ENCODE measurements at regions not wholly inside any gene's neighbourhood (a gene's known extent, or its start where the extent isn't known, plus 50 kb on each side); places are given as distances from the start of the nearest gene placed in this dataset.

DNA sequence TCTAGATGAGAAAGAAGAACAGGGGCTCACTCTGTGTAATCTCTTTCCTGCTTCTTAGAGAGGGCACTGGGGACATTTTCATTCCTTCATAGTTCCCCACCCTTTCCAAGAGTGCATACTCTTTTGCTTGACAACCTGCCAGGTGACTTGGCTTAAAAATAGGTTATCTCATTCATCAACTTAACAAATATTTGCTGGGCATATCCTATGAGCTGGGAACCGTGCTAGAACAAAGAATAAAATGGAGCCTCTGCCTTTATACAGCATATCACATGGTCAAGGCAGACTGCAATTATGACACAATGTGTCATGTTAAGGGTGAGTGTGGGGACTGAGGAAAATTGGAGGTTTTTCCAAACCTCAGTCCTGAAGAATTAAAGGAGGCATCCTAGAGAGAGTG lies 209.8 kb upstream of the FOXA2 start:
- DNase-seq, result no peak

- DNase-seq, result no peak
Observed at GRCh38 chr20:22795433-22795832, 211.1 kb upstream of the FOXA2 start.

DNA sequence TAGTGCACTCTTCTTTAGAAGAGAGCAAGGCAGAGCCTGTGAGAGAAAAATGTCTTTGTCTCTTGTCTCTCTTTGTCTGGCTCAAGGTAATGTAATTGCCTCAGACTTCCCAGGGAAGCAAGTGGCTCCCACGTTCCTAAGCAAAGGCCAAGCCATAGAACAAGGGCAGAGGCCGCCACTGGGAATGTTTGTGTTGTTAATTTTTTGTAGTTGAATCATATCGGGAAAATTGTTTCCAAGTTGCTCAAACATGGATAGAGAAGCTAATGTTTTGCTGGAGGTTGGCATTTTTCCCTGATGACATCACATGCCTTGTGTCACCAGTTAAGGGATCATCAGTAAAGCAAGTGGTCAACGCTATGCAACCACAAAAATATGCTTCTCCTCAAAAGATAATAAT lies 211.5 kb upstream of the FOXA2 start:
- peak; percentile 96 for DNase-seq

DNA sequence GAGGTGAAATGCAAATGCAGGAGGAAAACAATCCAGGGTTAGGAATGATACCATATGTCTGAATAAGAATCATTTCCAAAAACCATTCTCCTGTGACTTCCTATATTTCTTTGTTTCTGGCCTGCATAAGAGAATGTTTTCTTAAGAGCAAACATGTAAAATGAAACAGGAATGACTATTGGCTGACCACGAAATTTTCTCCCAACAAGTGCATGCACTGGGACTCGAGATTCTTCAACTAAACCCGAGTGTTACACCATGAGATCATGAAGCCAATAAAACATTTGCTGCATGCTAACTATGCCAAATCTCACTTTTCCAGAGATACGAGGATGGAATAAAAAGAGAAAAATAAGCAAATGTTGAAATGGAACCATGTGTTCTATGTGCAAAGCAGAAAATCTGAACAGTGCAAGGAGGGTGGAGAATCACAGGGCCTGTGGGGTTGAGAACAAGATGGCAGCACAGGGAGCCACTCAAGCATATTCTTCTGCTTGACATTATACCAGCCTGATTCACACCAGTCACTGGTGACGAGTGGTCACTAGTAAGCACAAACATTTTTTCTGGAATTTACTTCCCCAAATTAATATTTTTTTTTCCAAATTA lies 212.2 kb upstream of the FOXA2 start:
- peak; percentile 65 for DNase-seq

- no peak for DNase-seq
Observed at GRCh38 chr20:22797103-22797502, 212.7 kb upstream of the FOXA2 start.

GRCh38 chr20:22799687-22800086 lies 215.3 kb upstream of the FOXA2 start:
- no peak for DNase-seq

DNA sequence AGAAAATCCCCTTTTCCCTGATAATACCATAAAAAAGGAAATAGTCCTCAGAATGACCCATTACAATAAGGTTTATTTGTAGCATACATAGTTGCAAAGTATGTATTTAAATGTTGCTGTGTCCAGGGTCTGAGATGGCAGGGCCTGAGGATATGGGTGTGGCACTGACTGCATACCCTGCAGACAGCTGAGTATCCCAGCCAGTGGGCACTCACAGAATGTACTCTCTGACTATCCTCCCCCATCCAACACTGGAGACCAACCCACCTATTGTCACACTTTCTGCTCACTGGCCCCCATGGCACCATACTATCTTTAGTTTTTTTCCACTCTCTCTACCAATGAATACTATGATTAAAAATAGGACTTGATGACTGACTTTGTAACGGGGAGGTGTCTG lies 215.8 kb upstream of the FOXA2 start:
- no peak for DNase-seq

DNA sequence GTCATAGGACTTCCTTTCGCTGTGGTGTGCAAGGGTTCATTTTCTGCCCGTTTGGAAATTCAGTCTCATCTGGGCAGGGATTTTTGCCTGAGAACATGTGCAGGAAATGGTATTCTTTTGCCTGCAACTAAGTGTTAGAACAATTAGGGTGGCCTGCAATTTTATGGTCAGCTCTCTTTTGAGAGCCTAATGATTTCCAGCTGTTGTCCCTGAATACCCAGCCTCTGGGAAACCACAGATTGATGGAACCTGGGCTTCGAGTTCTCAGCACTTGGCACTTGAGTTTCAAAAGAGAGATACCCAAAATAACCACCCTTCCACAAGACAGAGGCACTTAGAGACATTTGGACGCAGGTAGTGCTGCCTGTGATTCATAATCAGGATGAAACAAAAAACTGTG lies 217.2 kb upstream of the FOXA2 start:
- DNase-seq, result peak; percentile 50

GRCh38 chr20:22802296-22802695 lies 217.9 kb upstream of the FOXA2 start:
- no peak for DNase-seq

- peak; percentile 93 for DNase-seq
Observed at GRCh38 chr20:22805219-22805618, 220.8 kb upstream of the FOXA2 start.

DNA sequence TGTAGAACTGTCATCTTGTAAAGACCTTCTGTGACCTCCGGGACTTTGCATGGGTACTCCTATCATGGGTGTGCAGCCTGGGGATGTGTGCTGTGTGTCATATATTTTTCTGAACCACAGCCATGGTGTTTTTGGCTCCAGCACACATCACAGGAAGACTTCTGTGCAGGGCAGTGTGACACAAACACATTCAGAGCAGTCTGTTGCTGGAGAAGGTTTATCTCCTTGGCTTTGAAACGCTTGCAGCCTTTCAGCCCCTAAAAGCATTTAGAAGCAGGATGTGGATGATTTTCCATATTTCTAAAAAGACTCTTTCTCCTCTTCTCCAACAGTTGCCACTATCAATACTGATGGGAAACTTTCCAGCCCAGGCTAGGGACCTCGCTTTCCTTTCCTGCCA lies 221.6 kb upstream of the FOXA2 start:
- DNase-seq, result no peak

DNA sequence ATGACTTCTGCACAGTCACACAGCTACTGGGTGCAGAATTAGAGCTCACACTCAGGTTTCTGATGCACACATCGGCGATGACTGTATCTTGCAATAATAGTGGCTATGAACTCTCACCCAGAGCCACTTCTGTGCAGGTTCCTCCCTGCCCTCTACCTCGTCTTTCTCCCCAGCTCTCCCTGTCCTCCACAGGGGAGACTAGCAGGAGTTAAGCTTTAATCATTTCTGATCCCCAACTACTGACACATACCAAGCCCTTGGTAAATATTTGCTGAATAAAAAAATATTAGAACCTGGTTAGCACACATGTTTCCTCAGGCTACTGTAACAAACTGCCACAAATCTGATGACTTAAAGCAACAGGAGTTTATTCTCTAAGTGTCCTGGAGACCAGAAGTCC lies 222.7 kb upstream of the FOXA2 start:
- DNase-seq, result no peak

DNA sequence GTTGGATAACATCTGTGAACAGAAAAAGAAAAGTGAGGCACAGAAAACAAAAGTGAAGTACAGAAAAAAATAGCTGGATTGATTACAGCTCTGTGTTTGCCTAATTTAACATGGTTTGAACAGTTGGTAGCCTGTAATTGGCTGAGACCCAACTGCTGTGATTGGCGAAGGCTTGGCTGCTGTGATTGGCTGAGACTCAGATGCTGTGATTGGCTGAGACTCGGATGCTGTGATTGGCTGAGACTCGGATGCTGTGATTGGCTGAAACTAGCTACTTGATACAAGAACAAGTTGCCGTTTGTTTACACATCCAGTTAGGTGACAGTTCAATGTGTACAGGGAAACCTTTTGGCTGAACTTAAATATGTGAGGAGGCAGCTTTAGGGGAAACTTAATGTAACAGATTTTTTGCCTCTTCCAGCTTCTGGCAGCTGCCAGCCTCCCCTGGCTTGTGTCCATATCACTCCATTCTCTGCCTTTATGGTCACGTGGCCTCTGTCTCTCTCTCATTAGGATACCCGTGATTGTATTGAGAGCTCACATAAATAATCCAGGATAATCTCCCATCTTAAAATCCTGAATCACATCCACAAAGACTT lies 223.4 kb upstream of the FOXA2 start:
- no peak for DNase-seq

- no peak for DNase-seq
Observed at GRCh38 chr20:22808628-22809027, 224.3 kb upstream of the FOXA2 start.

- DNase-seq, result no peak
Observed at GRCh38 chr20:22810030-22810429, 225.1 kb upstream of the SSTR4 start.

GRCh38 chr20:22810626-22811569 lies 224.2 kb upstream of the SSTR4 start:
- no peak for DNase-seq

- no peak for DNase-seq
Observed at GRCh38 chr20:22814471-22815205, 220.5 kb upstream of the SSTR4 start.

- DNase-seq, result no peak
Observed at GRCh38 chr20:22815206-22815551, 219.9 kb upstream of the SSTR4 start.

DNA sequence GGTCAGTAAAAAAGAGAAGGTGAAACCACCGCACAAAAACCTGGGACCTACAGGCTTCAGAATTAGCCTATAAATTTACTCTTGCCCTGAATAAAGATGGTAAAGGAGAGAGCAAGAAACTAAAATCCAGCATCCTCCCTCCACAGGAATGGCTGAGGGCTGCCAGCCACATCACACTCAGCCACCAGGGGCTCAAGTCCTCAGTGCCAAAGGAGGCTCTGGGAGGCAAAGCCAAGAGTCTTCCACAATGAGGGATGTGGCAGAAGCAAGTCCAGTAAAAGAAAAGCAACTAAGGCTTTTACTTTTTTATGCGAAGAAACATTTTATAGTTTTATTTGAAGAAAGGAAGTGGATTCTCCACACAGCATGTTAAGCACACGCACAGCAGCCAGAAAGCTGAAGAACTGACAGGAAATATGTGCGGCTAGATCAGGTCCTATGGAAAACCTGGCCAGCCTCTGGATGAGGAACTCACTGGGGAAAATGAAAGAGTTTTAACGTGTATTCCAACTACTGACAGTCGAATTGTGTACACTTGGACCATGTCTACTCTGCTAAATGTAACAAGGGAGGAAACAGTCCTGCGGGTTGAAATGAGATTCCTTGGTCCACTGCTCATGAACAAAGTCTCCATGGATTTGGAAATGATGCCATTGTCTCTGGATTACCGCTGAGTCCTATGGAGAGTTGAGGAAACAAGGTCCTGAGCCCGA lies 219.4 kb upstream of the SSTR4 start:
- DNase-seq, result no peak

DNA sequence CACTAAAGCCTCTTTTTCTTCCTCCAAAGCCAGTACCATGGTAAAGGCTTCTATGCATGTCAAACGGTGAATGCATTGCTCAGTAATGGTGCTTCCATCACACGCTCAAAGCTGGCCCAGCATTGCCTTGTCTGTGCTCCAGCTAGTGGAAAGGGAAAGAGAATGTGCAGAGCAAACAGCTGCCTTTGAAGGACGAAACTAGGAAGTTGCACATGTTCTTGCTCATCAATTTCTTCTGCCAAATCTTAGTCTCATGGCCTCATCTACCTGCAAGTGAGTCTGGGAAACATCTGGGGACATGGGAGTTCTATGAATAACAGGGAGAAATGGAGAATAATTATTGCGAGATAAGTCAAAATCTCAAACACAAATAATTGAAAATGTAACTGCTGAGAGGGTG lies 216.5 kb upstream of the SSTR4 start:
- no peak for DNase-seq

DNA sequence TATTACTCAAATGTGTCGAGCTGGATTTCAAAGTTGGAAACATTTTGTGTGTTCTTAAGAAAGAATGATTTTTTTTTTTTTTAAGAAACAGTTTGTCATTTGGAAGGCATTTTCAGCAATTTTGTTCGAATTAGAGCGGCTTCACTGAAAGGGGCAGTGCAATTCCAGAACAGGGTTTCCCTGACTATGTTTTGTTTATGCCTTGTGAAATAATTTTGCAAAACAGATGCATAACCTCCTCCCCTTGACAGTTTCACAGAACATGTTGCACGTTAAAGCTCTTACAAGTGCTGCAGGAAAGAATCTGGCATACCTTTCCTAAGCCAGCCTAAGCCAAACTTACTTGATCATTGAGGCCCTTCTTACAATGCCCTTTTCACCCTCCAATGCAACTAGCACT lies 216.0 kb upstream of the SSTR4 start:
- no peak for DNase-seq

GRCh38 chr20:22819784-22820183 lies 215.3 kb upstream of the SSTR4 start:
- no peak for DNase-seq

Data from fibroblast of skin of abdomen (primary cell).